IMR-90 (cell line): ENCODE measurements at regions not wholly inside any gene's neighbourhood (a gene's known extent, or its start where the extent isn't known, plus 50 kb on each side); places are given as distances from the start of the nearest gene placed in this dataset.

Source experiments
- ATAC-seq: fragments of 200-7000 bp; cut with Tn5 transposase; 2 replicates; pipeline ENCODE4 v1.9.1; 2020; ENCODE audit warnings: low read depth, mild to moderate bottlenecking, moderate library complexity
- BruUV-seq: library from RNA; stranded (reverse); fragments of 400-500 nt; replicated peaks from 2 replicates; lab custom pipeline; 2021; lab: Mats Ljungman, UMichigan
- CTCF ChIA-PET: fragments of 300-600 bp; formaldehyde crosslinking; extraction: SDS; loops from one replicate; lab custom pipeline; 2021; ENCODE audit warnings: antibody characterized with exemption; lab: Yijun Ruan, JAX
- POLR2A ChIA-PET: fragments of 300-600 bp; sonication (Branson Sonifier 250); formaldehyde crosslinking; loops from one replicate; lab custom pipeline; 2022; ENCODE audit warnings: antibody characterized with exemption; ENCODE audit not compliant: unreplicated experiment; lab: Charles Lee
- DNase-seq: peaks from one replicate; pipeline ENCODE4 v3.0.0; 2013
- H2AFZ ChIP-seq: replicated peaks from 2 replicates; pipeline ENCODE3; 2013; ENCODE audit warnings: low read length, mild to moderate bottlenecking; ENCODE audit not compliant: poor library complexity
- H2AK5ac ChIP-seq: 2 replicates; pipeline ENCODE4 v1.6.1; 2013; ENCODE audit warnings: low read depth, low read length, inconsistent platforms
- H2AK9ac ChIP-seq: replicated peaks from 2 replicates; pipeline ENCODE3; 2013; ENCODE audit warnings: mild to moderate bottlenecking, low read depth, low read length, moderate library complexity; ENCODE audit not compliant: poor library complexity
- H2BK120ac ChIP-seq: 2 replicates; pipeline ENCODE4 v1.6.1; 2013; ENCODE audit warnings: low read depth, low read length, inconsistent platforms
- H2BK15ac ChIP-seq: 3 replicates; pipeline ENCODE4 v1.6.1; 2013; ENCODE audit warnings: low read depth, low read length, inconsistent platforms
- H2BK20ac ChIP-seq: 2 replicates; pipeline ENCODE4 v1.6.1; 2013; ENCODE audit warnings: low read depth, mild to moderate bottlenecking, inconsistent platforms, low read length, moderate library complexity
- H2BK5ac ChIP-seq: 2 replicates; pipeline ENCODE4 v1.6.1; 2013; ENCODE audit warnings: mild to moderate bottlenecking, low read depth, low read length, inconsistent platforms; ENCODE audit not compliant: poor library complexity, severe bottlenecking
- H3K14ac ChIP-seq: replicated peaks from 2 replicates; pipeline ENCODE4 v1.6.1; 2013; ENCODE audit warnings: low read depth, low read length, inconsistent platforms
- H3K18ac ChIP-seq: 2 replicates; pipeline ENCODE4 v1.6.1; 2013; ENCODE audit warnings: low read depth, low read length, control low read depth
- H3K23ac ChIP-seq: 2 replicates; pipeline ENCODE4 v1.6.1; 2013; ENCODE audit warnings: low read depth, low read length, inconsistent platforms
- H3K27ac ChIP-seq: 2 replicates; pipeline ENCODE4 v1.5.1; 2013; ENCODE audit warnings: mild to moderate bottlenecking, control low read depth, low read length; ENCODE audit not compliant: insufficient read depth
- H3K27me3 ChIP-seq: 2 replicates; pipeline ENCODE4 v1.6.1; 2013; ENCODE audit warnings: low read length; ENCODE audit not compliant: control insufficient read depth, insufficient read depth
- H3K36me3 ChIP-seq: 2 replicates; pipeline ENCODE4 v1.6.1; 2013; ENCODE audit warnings: low read length, mixed read lengths; ENCODE audit not compliant: control insufficient read depth, insufficient read depth
- H3K4ac ChIP-seq: 2 replicates; pipeline ENCODE4 v1.6.1; 2013; ENCODE audit warnings: low read depth, low read length, inconsistent platforms
- H3K4me1 ChIP-seq: 2 replicates; pipeline ENCODE4 v1.6.1; 2013; ENCODE audit warnings: low read length, mixed read lengths; ENCODE audit not compliant: control insufficient read depth, insufficient read depth
- H3K4me2 ChIP-seq: 2 replicates; pipeline ENCODE4 v1.6.1; 2013; ENCODE audit warnings: low read depth, mild to moderate bottlenecking, control low read depth, low read length, moderate library complexity
- H3K4me3 ChIP-seq: 2 replicates; pipeline ENCODE4 v1.5.1; 2013; ENCODE audit warnings: low read depth, mild to moderate bottlenecking, control low read depth, low read length, moderate library complexity; ENCODE audit not compliant: insufficient read depth
- H3K56ac ChIP-seq: 2 replicates; pipeline ENCODE4 v1.6.1; 2013; ENCODE audit warnings: low read length, inconsistent platforms; ENCODE audit not compliant: insufficient read depth; ENCODE audit errors: extremely low read depth
- H3K79me1 ChIP-seq, 2 experiments: 2 replicates each; pipeline ENCODE4 v1.6.1; 2013; ENCODE audit warnings: low read length in 2 of 2, inconsistent platforms in 1 of 2, low read depth in 1 of 2
- H3K9ac ChIP-seq: 2 replicates; pipeline ENCODE4 v1.6.1; 2013; ENCODE audit warnings: low read depth, low read length, control low read depth
- H3K9me1 ChIP-seq: 2 replicates; pipeline ENCODE4 v1.6.1; 2013; ENCODE audit warnings: low read length, inconsistent platforms; ENCODE audit not compliant: insufficient read depth
- H3K9me3 ChIP-seq: 2 replicates; pipeline ENCODE4 v1.6.1; 2013; ENCODE audit warnings: low read length; ENCODE audit not compliant: control insufficient read depth, insufficient read depth
- H4K20me1 ChIP-seq: 2 replicates; pipeline ENCODE4 v1.6.1; 2013; ENCODE audit warnings: low read length, inconsistent platforms; ENCODE audit not compliant: insufficient read depth
- H4K5ac ChIP-seq: 2 replicates; pipeline ENCODE4 v1.6.1; 2013; ENCODE audit warnings: mild to moderate bottlenecking, low read depth, low read length, control low read depth
- H4K8ac ChIP-seq, 2 experiments: 2 replicates each; pipeline ENCODE4 v1.6.1; 2013; ENCODE audit warnings: low read depth in 2 of 2, low read length in 2 of 2, control low read depth in 1 of 2, inconsistent platforms in 1 of 2
- H4K91ac ChIP-seq: 2 replicates; pipeline ENCODE4 v1.6.1; 2013; ENCODE audit warnings: low read depth, low read length, inconsistent platforms; ENCODE audit not compliant: insufficient read depth
- BHLHE40 ChIP-seq: fragments of 150-350 bp; IDR thresholded peaks from 2 replicates; pipeline ENCODE4 v1.6.1; 2016; ENCODE audit warnings: mild to moderate bottlenecking, low read depth, low read length
- CEBPB ChIP-seq: IDR thresholded peaks from 2 replicates; pipeline ENCODE4 v1.6.1; 2012; ENCODE audit warnings: low read depth, low read length, improper control_type of control experiment
- CHD1 ChIP-seq: IDR thresholded peaks from 2 replicates; pipeline ENCODE4 v1.6.1; 2012; ENCODE audit warnings: low read depth, low read length, improper control_type of control experiment
- FOS ChIP-seq: fragments of 150-350 bp; IDR thresholded peaks from 2 replicates; pipeline ENCODE4 v1.6.1; 2016; ENCODE audit warnings: low read depth, low read length
- MAFK ChIP-seq: IDR thresholded peaks from 2 replicates; pipeline ENCODE4 v1.6.1; 2012; ENCODE audit warnings: low read depth, low read length, improper control_type of control experiment
- MAZ ChIP-seq: IDR thresholded peaks from 2 replicates; pipeline ENCODE4 v1.6.1; 2012; ENCODE audit warnings: low read depth, mild to moderate bottlenecking, low read length, improper control_type of control experiment, moderate library complexity, borderline replicate concordance
- MXI1 ChIP-seq: IDR thresholded peaks from 2 replicates; pipeline ENCODE4 v1.6.1; 2012; ENCODE audit warnings: low read depth, mild to moderate bottlenecking, low read length, moderate library complexity, borderline replicate concordance
- NFE2L2 ChIP-seq: fragments of 150-350 bp; IDR thresholded peaks from 2 replicates; pipeline ENCODE4 v1.6.1; 2016; ENCODE audit warnings: low read depth, mild to moderate bottlenecking, low read length
- POLR2A ChIP-seq: IDR thresholded peaks from 2 replicates; pipeline ENCODE4 v1.6.1; 2012; ENCODE audit warnings: mild to moderate bottlenecking, low read depth, low read length
- RAD21 ChIP-seq: IDR thresholded peaks from 2 replicates; pipeline ENCODE4 v1.6.1; 2012; ENCODE audit warnings: low read length, improper control_type of control experiment
- RCOR1 ChIP-seq: IDR thresholded peaks from 2 replicates; pipeline ENCODE4 v1.6.1; 2012; ENCODE audit warnings: mild to moderate bottlenecking, low read length, improper control_type of control experiment; ENCODE audit not compliant: insufficient replicate concordance
- RFX5 ChIP-seq: IDR thresholded peaks from 2 replicates; pipeline ENCODE4 v1.8.0; 2012; ENCODE audit warnings: low read depth, mild to moderate bottlenecking, low read length, moderate library complexity
- SMC3 ChIP-seq: fragments of 150-350 bp; IDR thresholded peaks from 2 replicates; pipeline ENCODE4 v1.6.1; 2016; ENCODE audit warnings: low read depth, mild to moderate bottlenecking, antibody characterized with exemption, low read length, moderate library complexity
- USF2 ChIP-seq: fragments of 150-350 bp; IDR thresholded peaks from 2 replicates; pipeline ENCODE4 v1.6.1; 2017; ENCODE audit warnings: mild to moderate bottlenecking, antibody characterized with exemption, low read length, low read depth
- WGBS, 2 experiments: methylation state at CpG; one replicate each; pipeline versions ENCODE4 v1.1.5 to v1.1.7; 2013; ENCODE audit warnings: missing lambda C conversion rate in 2 of 2; ENCODE audit not compliant: insufficient read length in 1 of 2; ENCODE audit errors: extremely low coverage in 2 of 2; 5-methylcytosine and 5-hydroxymethylcytosine counted together
- dilution Hi-C: fragments of 300-500 bp; cut with HindIII; formaldehyde crosslinking; loops from one replicate; pipeline ENCODE4 v1.14.3; 2018; ENCODE audit warnings: low sequenced_read_pairs; ENCODE audit not compliant: unreplicated experiment
- in situ Hi-C: fragments of 300-500 bp; cut with MboI; formaldehyde crosslinking; loops from 3 replicates; pipeline ENCODE4 v1.14.3; 2019; ENCODE audit warnings: low sequenced_read_pairs, inconsistent platforms, mixed read lengths
- intact Hi-C: fragments of 100-400 bp; cut with micrococcal nuclease; formaldehyde crosslinking; loops from 2 replicates; pipeline ENCODE4 v1.10.0; 2022
- TF ChIP-seq, protein P1 (sequence below): fragments of 150-350 bp; IDR thresholded peaks from 2 replicates; pipeline ENCODE4 v1.6.1; 2016; ENCODE audit warnings: low read depth, mild to moderate bottlenecking, low read length, moderate library complexity, borderline replicate concordance
- TF ChIP-seq, protein P2 (sequence below): conservative IDR thresholded peaks from 2 replicates; pipeline ENCODE4 v1.5.1; 2012; ENCODE audit warnings: mild to moderate bottlenecking, low read depth, low read length, improper control_type of control experiment

DNA sequence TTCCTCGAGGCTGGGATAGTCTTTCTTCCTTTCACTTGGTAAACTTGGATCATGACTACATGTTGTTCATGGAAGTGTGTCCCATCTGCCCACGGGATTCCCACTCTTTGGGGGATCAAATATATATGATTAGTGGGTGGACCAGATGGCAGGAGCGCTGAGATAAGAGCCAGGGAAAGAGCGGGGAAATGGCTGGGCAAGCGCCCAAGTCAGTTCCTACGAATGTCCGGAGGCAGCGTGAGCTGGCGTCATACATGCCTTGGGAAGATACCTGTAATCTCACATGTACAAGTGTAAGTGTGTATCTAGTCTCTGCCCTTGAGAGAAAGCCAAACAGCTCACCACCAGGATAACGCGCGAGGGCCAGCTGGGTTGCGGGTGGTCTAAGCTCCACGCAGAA is 62.3 kb downstream of the FZD10 start:
- H3K23ac ChIP-seq: no peak overlapping the region
- no peak overlapping the region for H3K4me3 ChIP-seq
- H2AK9ac ChIP-seq: no peak overlapping the region
- no peaks in the 10 kb centered on the region for H3K27me3 ChIP-seq
- CTCF ChIA-PET: no interaction called here
- no peak for DNase-seq
- H3K14ac ChIP-seq: no peak overlapping the region
- POLR2A ChIA-PET: no interaction called here
- no peaks in the 10 kb centered on the region for H4K20me1 ChIP-seq
- no peak overlapping the region for H4K8ac ChIP-seq
- no peak overlapping the region for H3K4me2 ChIP-seq
- in situ Hi-C loops: no loop called here
- no peak overlapping the region for H2BK5ac ChIP-seq
- H3K27ac ChIP-seq: no peak overlapping the region
- no peak overlapping the region for H2BK20ac ChIP-seq
- H2AFZ ChIP-seq: no peak overlapping the region
- H2AK5ac ChIP-seq: no peak overlapping the region
- no peak overlapping the region for H2BK15ac ChIP-seq
- no peaks in the 10 kb centered on the region for H3K79me1 ChIP-seq
- H4K5ac ChIP-seq: no peak overlapping the region
- H4K91ac ChIP-seq: no peak overlapping the region
- no peak for ATAC-seq
- H3K9ac ChIP-seq: no peak overlapping the region
- no peak overlapping the region for H3K18ac ChIP-seq
- no peaks in the 10 kb centered on the region for H3K4me1 ChIP-seq
- 100% methylated on average over 2 of the region's 14 CpGs; no CpG with 5 or more reads in 1 of the 2 experiments for WGBS, 2 experiments
- H3K9me3 ChIP-seq: peaks cover 41% of the 10 kb centered on the region
- BruUV-seq: no TSS peak
- H3K56ac ChIP-seq: no peak overlapping the region
- no peak overlapping the region for H3K4ac ChIP-seq
- H3K9me1 ChIP-seq: no peaks in the 10 kb centered on the region
- H3K36me3 ChIP-seq: no peaks in the 10 kb centered on the region
- no peak overlapping the region for H2BK120ac ChIP-seq
- intact Hi-C loops: no loop called here
- TF ChIP-seq MAZ (no peak), CEBPB (no peak), BHLHE40 (no peak), USF2 (no peak), SMC3 (no peak), MXI1 (no peak), FOS (no peak), RFX5 (no peak), NFE2L2 (no peak), MAFK (no peak), RCOR1 (no peak), RAD21 (no peak), CHD1 (no peak), POLR2A (no peak)
- TF ChIP-seq, protein P1, sequence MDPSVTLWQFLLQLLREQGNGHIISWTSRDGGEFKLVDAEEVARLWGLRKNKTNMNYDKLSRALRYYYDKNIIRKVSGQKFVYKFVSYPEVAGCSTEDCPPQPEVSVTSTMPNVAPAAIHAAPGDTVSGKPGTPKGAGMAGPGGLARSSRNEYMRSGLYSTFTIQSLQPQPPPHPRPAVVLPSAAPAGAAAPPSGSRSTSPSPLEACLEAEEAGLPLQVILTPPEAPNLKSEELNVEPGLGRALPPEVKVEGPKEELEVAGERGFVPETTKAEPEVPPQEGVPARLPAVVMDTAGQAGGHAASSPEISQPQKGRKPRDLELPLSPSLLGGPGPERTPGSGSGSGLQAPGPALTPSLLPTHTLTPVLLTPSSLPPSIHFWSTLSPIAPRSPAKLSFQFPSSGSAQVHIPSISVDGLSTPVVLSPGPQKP: no peak
- TF ChIP-seq, protein P2, sequence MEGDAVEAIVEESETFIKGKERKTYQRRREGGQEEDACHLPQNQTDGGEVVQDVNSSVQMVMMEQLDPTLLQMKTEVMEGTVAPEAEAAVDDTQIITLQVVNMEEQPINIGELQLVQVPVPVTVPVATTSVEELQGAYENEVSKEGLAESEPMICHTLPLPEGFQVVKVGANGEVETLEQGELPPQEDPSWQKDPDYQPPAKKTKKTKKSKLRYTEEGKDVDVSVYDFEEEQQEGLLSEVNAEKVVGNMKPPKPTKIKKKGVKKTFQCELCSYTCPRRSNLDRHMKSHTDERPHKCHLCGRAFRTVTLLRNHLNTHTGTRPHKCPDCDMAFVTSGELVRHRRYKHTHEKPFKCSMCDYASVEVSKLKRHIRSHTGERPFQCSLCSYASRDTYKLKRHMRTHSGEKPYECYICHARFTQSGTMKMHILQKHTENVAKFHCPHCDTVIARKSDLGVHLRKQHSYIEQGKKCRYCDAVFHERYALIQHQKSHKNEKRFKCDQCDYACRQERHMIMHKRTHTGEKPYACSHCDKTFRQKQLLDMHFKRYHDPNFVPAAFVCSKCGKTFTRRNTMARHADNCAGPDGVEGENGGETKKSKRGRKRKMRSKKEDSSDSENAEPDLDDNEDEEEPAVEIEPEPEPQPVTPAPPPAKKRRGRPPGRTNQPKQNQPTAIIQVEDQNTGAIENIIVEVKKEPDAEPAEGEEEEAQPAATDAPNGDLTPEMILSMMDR: no peak
- dilution Hi-C loops: no loop called here
